ENCODE measurements at regions not wholly inside any gene's neighbourhood (a gene's known extent, or its start where the extent isn't known, plus 50 kb on each side); places are given as distances from the start of the nearest gene placed in this dataset.

DNA sequence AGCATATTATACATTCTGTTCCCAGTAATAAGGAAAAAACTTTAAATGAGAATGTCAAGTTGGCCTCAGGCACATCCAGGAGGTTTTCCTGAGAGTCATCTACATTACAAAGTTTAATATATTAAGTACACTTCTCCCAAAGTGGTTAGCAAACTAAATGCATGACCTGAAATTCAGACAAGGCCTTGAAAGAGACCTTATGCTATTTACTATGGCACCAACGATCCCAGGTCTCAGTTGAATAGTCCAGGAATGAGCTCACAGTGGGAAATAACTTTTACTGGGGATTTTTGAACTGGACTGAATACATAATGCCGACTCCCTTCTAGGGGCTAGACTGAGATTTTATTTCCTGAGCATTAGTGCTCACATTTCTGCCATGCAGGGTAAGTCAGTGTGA lies 1577.5 kb upstream of the PCDH7 start:
- H3K27me3 ChIP-seq (ENCODE audit: control insufficient read depth, low read length): no peaks in the 10 kb centered on the region
- no peaks in the 10 kb centered on the region for H3K9me2 ChIP-seq (replicated peaks; ENCODE audit: control insufficient read depth, low read length)

DNA sequence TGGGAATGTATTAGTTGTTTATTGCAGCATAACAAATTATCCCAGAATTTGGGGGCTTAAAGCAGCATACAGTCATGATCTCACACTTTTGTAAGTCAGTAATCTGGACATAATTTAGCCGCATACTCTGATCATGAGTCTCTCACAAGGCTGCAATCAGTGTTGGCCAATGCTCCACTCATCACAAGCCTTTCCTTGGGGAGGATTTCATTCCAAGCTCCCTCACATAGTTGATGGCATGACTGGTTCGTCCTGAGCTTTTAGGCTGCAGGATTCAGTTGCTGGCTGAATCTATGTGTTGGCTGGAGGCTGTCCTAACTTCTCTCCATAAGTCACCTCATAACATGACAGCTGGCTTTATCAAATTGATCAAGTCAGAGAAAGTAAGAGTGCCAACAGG lies 1568.6 kb upstream of the PCDH7 start:
- Histone ChIP-seq H3K4me3 (ENCODE audit: low read length) (no peak overlapping the region), H3K9me2 (replicated peaks; ENCODE audit: control insufficient read depth, low read length) (no peaks in the 10 kb centered on the region; the same call in 1 of the 2 replicates), H3K27ac (ENCODE audit: low read depth, low read length) (no peak overlapping the region), H3K79me2 (ENCODE audit: control insufficient read depth, low read length) (no peaks in the 10 kb centered on the region), H3K9me3 (ENCODE audit: control insufficient read depth, insufficient read depth, low read length) (no peaks in the 10 kb centered on the region), H3K36me3 (ENCODE audit: control insufficient read depth, low read length) (no peaks in the 10 kb centered on the region), H3F3A (ENCODE audit: control insufficient read depth, insufficient read depth) (no peaks in the 10 kb centered on the region), H4K20me1 (ENCODE audit: control insufficient read depth, insufficient read depth, low read depth, low read length) (no peaks in the 10 kb centered on the region), H3K4me1 (ENCODE audit: control insufficient read depth, low read length) (no peaks in the 10 kb centered on the region), H3K27me3 (ENCODE audit: control insufficient read depth, low read length) (no peaks in the 10 kb centered on the region), H3K4me2 (ENCODE audit: low read length) (no peak overlapping the region)
- TF ChIP-seq EZH2phosphoT487 (IDR thresholded peaks at IDR 0.05; ENCODE audit: borderline replicate concordance, low read length): no peak
- TF ChIP-seq, protein P1, sequence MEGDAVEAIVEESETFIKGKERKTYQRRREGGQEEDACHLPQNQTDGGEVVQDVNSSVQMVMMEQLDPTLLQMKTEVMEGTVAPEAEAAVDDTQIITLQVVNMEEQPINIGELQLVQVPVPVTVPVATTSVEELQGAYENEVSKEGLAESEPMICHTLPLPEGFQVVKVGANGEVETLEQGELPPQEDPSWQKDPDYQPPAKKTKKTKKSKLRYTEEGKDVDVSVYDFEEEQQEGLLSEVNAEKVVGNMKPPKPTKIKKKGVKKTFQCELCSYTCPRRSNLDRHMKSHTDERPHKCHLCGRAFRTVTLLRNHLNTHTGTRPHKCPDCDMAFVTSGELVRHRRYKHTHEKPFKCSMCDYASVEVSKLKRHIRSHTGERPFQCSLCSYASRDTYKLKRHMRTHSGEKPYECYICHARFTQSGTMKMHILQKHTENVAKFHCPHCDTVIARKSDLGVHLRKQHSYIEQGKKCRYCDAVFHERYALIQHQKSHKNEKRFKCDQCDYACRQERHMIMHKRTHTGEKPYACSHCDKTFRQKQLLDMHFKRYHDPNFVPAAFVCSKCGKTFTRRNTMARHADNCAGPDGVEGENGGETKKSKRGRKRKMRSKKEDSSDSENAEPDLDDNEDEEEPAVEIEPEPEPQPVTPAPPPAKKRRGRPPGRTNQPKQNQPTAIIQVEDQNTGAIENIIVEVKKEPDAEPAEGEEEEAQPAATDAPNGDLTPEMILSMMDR (IDR thresholded peaks at IDR 0.05; ENCODE audit: low read depth, low read length, poor library complexity, severe bottlenecking): no peak

More for the DNA sequence above, 1577.5 kb upstream of the PCDH7 start:
- Histone ChIP-seq H3K4me2 (ENCODE audit: low read length) (no peak overlapping the region), H3K4me1 (ENCODE audit: control insufficient read depth, low read length) (no peaks in the 10 kb centered on the region), H3K4me3 (ENCODE audit: low read length) (no peak overlapping the region), H3F3A (ENCODE audit: control insufficient read depth, insufficient read depth) (no peaks in the 10 kb centered on the region), H3K36me3 (ENCODE audit: control insufficient read depth, low read length) (no peaks in the 10 kb centered on the region), H3K9me3 (ENCODE audit: control insufficient read depth, insufficient read depth, low read length) (no peaks in the 10 kb centered on the region), H4K20me1 (ENCODE audit: control insufficient read depth, insufficient read depth, low read depth, low read length) (no peaks in the 10 kb centered on the region), H3K79me2 (ENCODE audit: control insufficient read depth, low read length) (no peaks in the 10 kb centered on the region), H3K27ac (ENCODE audit: low read depth, low read length) (no peak overlapping the region)
- TF ChIP-seq, protein P1 (IDR thresholded peaks at IDR 0.05; ENCODE audit: low read depth, low read length, poor library complexity, severe bottlenecking): no peak
- TF ChIP-seq EZH2phosphoT487 (IDR thresholded peaks at IDR 0.05; ENCODE audit: borderline replicate concordance, low read length): no peak

DNA sequence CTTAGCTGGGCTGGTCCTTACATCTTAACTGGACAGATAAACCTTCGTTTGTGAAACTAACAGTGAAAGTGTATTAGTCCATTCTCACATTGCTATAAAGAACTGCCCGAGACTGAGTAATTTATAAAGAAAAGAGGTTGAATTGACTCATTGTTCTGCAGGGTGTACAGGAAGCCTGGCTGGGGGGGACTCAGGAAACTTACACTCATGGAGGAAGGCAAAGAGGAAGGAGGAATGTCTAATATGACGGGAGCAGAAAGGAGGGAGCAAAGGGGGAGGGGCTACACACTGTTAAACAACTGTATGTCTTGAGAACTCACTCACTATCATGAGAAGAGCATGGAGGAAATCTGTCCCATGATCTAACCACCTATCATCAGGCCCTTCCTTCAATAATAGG lies 1566.5 kb upstream of the PCDH7 start:
- Histone ChIP-seq H3K36me3 (ENCODE audit: control insufficient read depth, low read length) (no peaks in the 10 kb centered on the region), H3K4me1 (ENCODE audit: control insufficient read depth, low read length) (no peaks in the 10 kb centered on the region), H3K9me2 (replicated peaks; ENCODE audit: control insufficient read depth, low read length) (no peaks in the 10 kb centered on the region; the same call in 1 of the 2 replicates), H3K4me2 (ENCODE audit: low read length) (no peak overlapping the region), H3K27me3 (ENCODE audit: control insufficient read depth, low read length) (no peaks in the 10 kb centered on the region), H3K79me2 (ENCODE audit: control insufficient read depth, low read length) (no peaks in the 10 kb centered on the region), H3K4me3 (ENCODE audit: low read length) (no peak overlapping the region), H3K27ac (ENCODE audit: low read depth, low read length) (no peak overlapping the region), H3K9me3 (ENCODE audit: control insufficient read depth, insufficient read depth, low read length) (no peaks in the 10 kb centered on the region), H4K20me1 (ENCODE audit: control insufficient read depth, insufficient read depth, low read depth, low read length) (no peaks in the 10 kb centered on the region), H3F3A (ENCODE audit: control insufficient read depth, insufficient read depth) (no peaks in the 10 kb centered on the region)
- TF ChIP-seq EZH2phosphoT487 (IDR thresholded peaks at IDR 0.05; ENCODE audit: borderline replicate concordance, low read length): no peak

DNA sequence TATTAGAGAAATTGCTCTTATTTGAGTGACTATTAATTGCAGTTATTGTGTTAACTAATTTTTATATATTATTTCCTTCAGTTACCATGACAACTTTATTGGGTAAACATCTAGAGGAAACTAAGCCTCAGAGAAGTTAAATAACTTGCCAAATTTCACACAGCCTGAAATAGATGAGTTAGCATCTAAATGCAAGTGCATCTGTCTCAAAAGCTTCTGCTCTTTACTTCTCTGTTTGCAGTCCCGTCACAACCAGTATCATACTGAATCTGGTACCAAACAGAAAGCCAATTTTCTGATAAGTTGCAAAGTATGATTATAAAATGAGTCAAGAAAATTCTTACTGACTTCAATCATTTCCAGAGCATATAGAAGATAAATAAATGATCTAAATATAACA lies 1544.9 kb upstream of the PCDH7 start:
- H3K9me2 ChIP-seq (replicated peaks; ENCODE audit: control insufficient read depth, low read length): no peaks in the 10 kb centered on the region
- TF ChIP-seq, protein P1 (IDR thresholded peaks at IDR 0.05; ENCODE audit: low read depth, low read length, poor library complexity, severe bottlenecking): no peak
- no peak for TF ChIP-seq EZH2phosphoT487 (IDR thresholded peaks at IDR 0.05; ENCODE audit: borderline replicate concordance, low read length)
- no peaks in the 10 kb centered on the region for H3K9me3 ChIP-seq (ENCODE audit: control insufficient read depth, insufficient read depth, low read length)
- no peaks in the 10 kb centered on the region for H3K4me1 ChIP-seq (ENCODE audit: control insufficient read depth, low read length)
- H3K36me3 ChIP-seq (ENCODE audit: control insufficient read depth, low read length): no peaks in the 10 kb centered on the region
- no peaks in the 10 kb centered on the region for H4K20me1 ChIP-seq (ENCODE audit: control insufficient read depth, insufficient read depth, low read depth, low read length)
- H3K79me2 ChIP-seq (ENCODE audit: control insufficient read depth, low read length): no peaks in the 10 kb centered on the region
- no peak overlapping the region for H3K27ac ChIP-seq (ENCODE audit: low read depth, low read length)
- no peak overlapping the region for H3K4me2 ChIP-seq (ENCODE audit: low read length)
- H3F3A ChIP-seq (ENCODE audit: control insufficient read depth, insufficient read depth): no peaks in the 10 kb centered on the region
- H3K4me3 ChIP-seq (ENCODE audit: low read length): no peak overlapping the region
- no peaks in the 10 kb centered on the region for H3K27me3 ChIP-seq (ENCODE audit: control insufficient read depth, low read length)

Data from DOHH2 (cell line).